ENCODE measurements at regions not wholly inside any gene's neighbourhood (a gene's known extent, or its start where the extent isn't known, plus 50 kb on each side); places are given as distances from the start of the nearest gene placed in this dataset.

GRCh38 chr14:42070031-42070430 lies 463.4 kb downstream of the LRFN5 start (continued):
- no peak for TF ChIP-seq CREB5 (CRISPR knock-in tag; IDR thresholded peaks at IDR 0.05; ENCODE audit: low read depth)
- TF ChIP-seq GLIS3 (CRISPR knock-in tag; IDR thresholded peaks at IDR 0.05): no peak
- no peak for TF ChIP-seq ZNF70 (CRISPR knock-in tag; IDR thresholded peaks at IDR 0.05)

- ATAC-seq: no peak
- TF ChIP-seq ZNF70 (CRISPR knock-in tag; IDR thresholded peaks at IDR 0.05): no peak
- TF ChIP-seq TOX (CRISPR knock-in tag; IDR thresholded peaks at IDR 0.05; ENCODE audit: borderline replicate concordance): no peak
- TF ChIP-seq ARNTL (CRISPR knock-in tag; IDR thresholded peaks at IDR 0.05; ENCODE audit: borderline replicate concordance, low read depth): no peak
- no peak for TF ChIP-seq CSRNP3 (CRISPR knock-in tag; IDR thresholded peaks at IDR 0.05)
- no peak for TF ChIP-seq PATZ1 (CRISPR knock-in tag; IDR thresholded peaks at IDR 0.05; ENCODE audit: borderline replicate concordance)
Observed at GRCh38 chr14:42057111-42057510, 450.4 kb downstream of the LRFN5 start.

- TF ChIP-seq GLIS3 (CRISPR knock-in tag; IDR thresholded peaks at IDR 0.05): no peak
- TF ChIP-seq POU6F1 (CRISPR knock-in tag; IDR thresholded peaks at IDR 0.05; ENCODE audit: borderline replicate concordance, low read depth): no peak
- no peak for TF ChIP-seq TSHZ2 (CRISPR knock-in tag; IDR thresholded peaks at IDR 0.05)
- no peak for TF ChIP-seq TCF4 (CRISPR knock-in tag; IDR thresholded peaks at IDR 0.05; ENCODE audit: borderline replicate concordance)
- no peak for TF ChIP-seq TOX (CRISPR knock-in tag; IDR thresholded peaks at IDR 0.05; ENCODE audit: borderline replicate concordance)
- TF ChIP-seq CSDC2 (CRISPR knock-in tag; IDR thresholded peaks at IDR 0.05): no peak
- TF ChIP-seq ZFP30 (CRISPR knock-in tag; IDR thresholded peaks at IDR 0.05): no peak
- TF ChIP-seq ZNF8 (CRISPR knock-in tag; IDR thresholded peaks at IDR 0.05): no peak
- TF ChIP-seq PATZ1 (CRISPR knock-in tag; IDR thresholded peaks at IDR 0.05; ENCODE audit: borderline replicate concordance): no peak
- no peak for TF ChIP-seq OSR1 (CRISPR knock-in tag; IDR thresholded peaks at IDR 0.05)
- TF ChIP-seq ISL1 (CRISPR knock-in tag; IDR thresholded peaks at IDR 0.05): no peak
- no peak for TF ChIP-seq ESRRG (CRISPR knock-in tag; IDR thresholded peaks at IDR 0.05)
- TF ChIP-seq BACH2 (CRISPR knock-in tag; IDR thresholded peaks at IDR 0.05; ENCODE audit: borderline replicate concordance): no peak
- no peak for TF ChIP-seq PPARA (CRISPR knock-in tag; IDR thresholded peaks at IDR 0.05; ENCODE audit: borderline replicate concordance)
- TF ChIP-seq ZFP3 (CRISPR knock-in tag; IDR thresholded peaks at IDR 0.05): no peak
- TF ChIP-seq SNAI2 (CRISPR knock-in tag; IDR thresholded peaks at IDR 0.05): no peak
- TF ChIP-seq ZNF70 (CRISPR knock-in tag; IDR thresholded peaks at IDR 0.05): no peak
- no peak for TF ChIP-seq RARB (CRISPR knock-in tag; IDR thresholded peaks at IDR 0.05)
- TF ChIP-seq CREB5 (CRISPR knock-in tag; IDR thresholded peaks at IDR 0.05; ENCODE audit: low read depth): no peak
- TF ChIP-seq CSRNP3 (CRISPR knock-in tag; IDR thresholded peaks at IDR 0.05): no peak
- no peak for ATAC-seq
Observed at GRCh38 chr14:42047421-42048055, 440.9 kb downstream of the LRFN5 start.
